CD4-positive, alpha-beta T cell (primary cell): ENCODE measurements at regions not wholly inside any gene's neighbourhood (a gene's known extent, or its start where the extent isn't known, plus 50 kb on each side); places are given as distances from the start of the nearest gene placed in this dataset.

Source experiments
- ATAC-seq: fragments of 200-7000 bp; cut with Tn5 transposase; one replicate; pipeline ENCODE4 v1.10.0; 2022; ENCODE audit warnings: mild to moderate bottlenecking; ENCODE audit not compliant: poor library complexity
- CTCF ChIA-PET: fragments of 350-600 bp; sonication (Branson Sonifier 250); formaldehyde crosslinking; loops from one replicate; lab custom pipeline; 2021; ENCODE audit warnings: antibody characterized with exemption, inconsistent platforms; lab: Charles Lee
- POLR2A ChIA-PET: fragments of 350-600 bp; sonication (Branson Sonifier 250); formaldehyde crosslinking; loops from one replicate; lab custom pipeline; 2021; ENCODE audit warnings: antibody characterized with exemption, inconsistent platforms; lab: Charles Lee
- DNase-seq, 14 experiments: peaks; one replicate each; pipeline ENCODE4 v3.0.0-alpha.2; 2013 to 2020; ENCODE audit warnings: mixed read lengths in 2 of 14
- H3K27ac ChIP-seq, 2 donors: one replicate each; pipeline versions ENCODE4 v1.5.1 to v1.7.0; 2013; ENCODE audit warnings: low read length in 2 of 2, low read depth in 1 of 2, mild to moderate bottlenecking in 1 of 2
- H3K27me3 ChIP-seq, 2 experiments: 1 replicate in 1 of 2; 2 replicates in 1 of 2; pipeline versions ENCODE4 v1.6.1 to v1.7.0; 2013; ENCODE audit warnings: low read length in 2 of 2, control low read depth in 1 of 2, mild to moderate bottlenecking in 1 of 2, moderate library complexity in 1 of 2; ENCODE audit not compliant: insufficient read depth in 2 of 2, control insufficient read depth in 1 of 2
- H3K36me3 ChIP-seq: one replicate; pipeline ENCODE4 v1.6.1; 2013; ENCODE audit warnings: low read length, control low read depth; ENCODE audit not compliant: insufficient read depth
- H3K4me1 ChIP-seq: one replicate; pipeline ENCODE4 v1.6.1; 2013; ENCODE audit warnings: low read length, control low read depth; ENCODE audit not compliant: insufficient read depth
- H3K4me3 ChIP-seq: one replicate; pipeline ENCODE4 v1.5.1; 2013; ENCODE audit warnings: mild to moderate bottlenecking, low read length, moderate library complexity
- H3K9me3 ChIP-seq, 2 experiments: 1 replicate in 1 of 2; 2 replicates in 1 of 2; pipeline versions ENCODE4 v1.6.1 to v1.7.0; 2013; ENCODE audit warnings: low read length in 2 of 2, mild to moderate bottlenecking in 2 of 2, control low read depth in 1 of 2, moderate library complexity in 1 of 2; ENCODE audit not compliant: control insufficient read depth in 1 of 2, insufficient read depth in 1 of 2
- H3K27ac Mint-ChIP-seq: one replicate; pipeline ENCODE4 v1.8.0; 2020; ENCODE audit warnings: mixed read lengths
- H3K27me3 Mint-ChIP-seq: one replicate; pipeline ENCODE4 v1.8.0; 2021; ENCODE audit warnings: mixed read lengths
- H3K36me3 Mint-ChIP-seq: one replicate; pipeline ENCODE4 v1.8.0; 2021; ENCODE audit warnings: low read depth, mixed read lengths
- H3K4me1 Mint-ChIP-seq: one replicate; pipeline ENCODE4 v1.8.0; 2021; ENCODE audit warnings: low read depth, mixed read lengths
- H3K4me3 Mint-ChIP-seq: one replicate; pipeline ENCODE4 v1.8.0; 2020; ENCODE audit warnings: mild to moderate bottlenecking, mixed read lengths
- H3K9me3 Mint-ChIP-seq: one replicate; pipeline ENCODE4 v1.8.0; 2020; ENCODE audit warnings: mixed read lengths
- CTCF ChIP-seq: fragments of 200-600 bp; IDR thresholded peaks from one replicate; pipeline ENCODE4 v1.8.0; 2022; ENCODE audit warnings: antibody characterized with exemption, mild to moderate bottlenecking
- intact Hi-C, 2 experiments: fragments of 100-400 bp; cut with DNase I in 1 of 2; cut with micrococcal nuclease in 1 of 2; formaldehyde crosslinking; loops; one replicate each; pipeline versions ENCODE4 v1.15.1 to v1.9.0; 2023 to 2025; cut with DNase I, micrococcal nuclease

- TF ChIP-seq CTCF, result no peak
- H3K36me3 ChIP-seq, result no peaks in the 10 kb centered on the region
- Mint-ChIP-seq H3K27me3 (peaks cover 4% of the 10 kb centered on the region), H3K27ac (no peak overlapping the region), H3K4me1 (no peaks in the 10 kb centered on the region), H3K9me3 (no peaks in the 10 kb centered on the region), H3K4me3 (no peak overlapping the region), H3K36me3 (no peaks in the 10 kb centered on the region)
- DNase-seq (no peak), ATAC-seq (no peak)
- intact Hi-C loops, result no loop called here
- no peak overlapping the region for H3K4me3 ChIP-seq
- no peaks in the 10 kb centered on the region for H3K4me1 ChIP-seq
- CTCF ChIA-PET, result no interaction called here
- POLR2A ChIA-PET, result no interaction called here
- no peaks in the 10 kb centered on the region for H3K9me3 ChIP-seq
- H3K27me3 ChIP-seq, result no peaks in the 10 kb centered on the region
- no peak overlapping the region for H3K27ac ChIP-seq
Measured at GRCh38 chr2:67290451-67291290, 106.5 kb upstream of the ETAA1 start.

GRCh38 chr2:67294218-67294617 is 102.9 kb upstream of the ETAA1 start:
- H3K27me3 ChIP-seq, result no peaks in the 10 kb centered on the region
- Mint-ChIP-seq H3K9me3 (no peaks in the 10 kb centered on the region), H3K4me3 (no peak overlapping the region), H3K4me1 (no peaks in the 10 kb centered on the region), H3K27me3 (peaks cover 10% of the 10 kb centered on the region), H3K27ac (no peak overlapping the region), H3K36me3 (no peaks in the 10 kb centered on the region)
- H3K4me1 ChIP-seq, result no peaks in the 10 kb centered on the region
- no peak overlapping the region for H3K4me3 ChIP-seq
- ChIA-PET POLR2A (no interaction called here), CTCF (no interaction called here)
- intact Hi-C loops, result no loop called here
- H3K9me3 ChIP-seq, result no peaks in the 10 kb centered on the region
- DNase-seq (no peak), ATAC-seq (no peak)
- TF ChIP-seq CTCF, result no peak
- no peaks in the 10 kb centered on the region for H3K36me3 ChIP-seq
- no peak overlapping the region for H3K27ac ChIP-seq

- no peaks in the 10 kb centered on the region for H3K36me3 Mint-ChIP-seq
- no peaks in the 10 kb centered on the region for H3K9me3 Mint-ChIP-seq
- Histone ChIP-seq H3K36me3 (no peaks in the 10 kb centered on the region), H3K4me3 (no peak overlapping the region), H3K27ac (no peak overlapping the region), H3K9me3 (no peaks in the 10 kb centered on the region), H3K27me3 (no peaks in the 10 kb centered on the region), H3K4me1 (no peaks in the 10 kb centered on the region)
- peaks cover 13% of the 10 kb centered on the region for H3K27me3 Mint-ChIP-seq
- DNase-seq (no peak), ATAC-seq (no peak)
- H3K27ac Mint-ChIP-seq, result no peak overlapping the region
- CTCF ChIA-PET, result interaction anchor here (1.0 kb wide), 1 partner anchor 20 kb away, joined by 3 read pairs; no protein-coding TSS in a partner anchor
- no peak for TF ChIP-seq CTCF
- no peak overlapping the region for H3K4me3 Mint-ChIP-seq
- no peaks in the 10 kb centered on the region for H3K4me1 Mint-ChIP-seq
- POLR2A ChIA-PET, result no interaction called here
- intact Hi-C loops, result no loop called here
Measured at GRCh38 chr2:67295406-67295805, 101.7 kb upstream of the ETAA1 start.
